ENCODE measurements at regions not wholly inside any gene's neighbourhood (a gene's known extent, or its start where the extent isn't known, plus 50 kb on each side); places are given as distances from the start of the nearest gene placed in this dataset.

DNA sequence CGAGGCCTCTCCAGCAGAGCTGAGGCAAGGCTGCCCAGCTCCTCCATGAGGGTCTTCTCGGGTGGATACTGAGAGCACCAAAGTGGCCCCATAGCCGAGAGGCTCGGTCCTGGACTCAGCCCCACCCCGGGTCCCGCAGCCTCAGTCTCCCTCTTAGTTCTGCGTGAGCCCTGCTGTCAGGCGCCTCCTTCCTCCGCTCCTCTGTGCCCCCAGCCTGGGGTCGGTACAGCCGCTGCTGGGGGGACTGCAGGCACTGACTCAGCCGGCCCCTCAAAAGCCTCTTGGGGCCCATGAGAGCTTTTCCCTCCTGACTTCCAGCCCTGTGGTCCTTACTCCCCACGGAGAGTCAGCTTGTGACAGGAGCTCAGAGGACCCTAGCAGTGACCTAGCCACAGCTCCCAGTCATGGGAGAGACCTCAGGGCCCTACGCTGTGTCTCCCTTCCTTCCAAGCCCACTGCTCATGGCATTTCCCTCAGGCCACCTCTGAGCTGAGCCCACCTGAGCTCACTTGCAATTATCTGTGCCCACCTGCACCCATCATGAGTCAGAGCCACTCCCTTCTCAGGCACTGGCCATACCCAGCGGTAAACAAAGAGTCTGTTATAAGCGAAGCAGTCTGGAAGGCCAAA is 295.0 kb upstream of the RTL1 start:
- Histone ChIP-seq H2BK15ac (ENCODE audit: low read depth, poor library complexity, severe bottlenecking) (no peak overlapping the region), H3K79me1 (replicated peaks; ENCODE audit: low read length, poor library complexity, severe bottlenecking) (no peaks in the 10 kb centered on the region), H3K4ac (ENCODE audit: low read depth in 1 of 2, low read length in 2 of 2) (no peak overlapping the region), H3K4me2 (ENCODE audit: low read length, poor library complexity, severe bottlenecking) (no peak overlapping the region), H2BK5ac (ENCODE audit: low read depth, low read length, poor library complexity, severe bottlenecking) (no peak overlapping the region), H3K27ac (ENCODE audit: low read length, poor library complexity, severe bottlenecking) (no peak overlapping the region), H2AK5ac (ENCODE audit: low read length, severe bottlenecking) (no peak overlapping the region), H2AFZ (ENCODE audit: low read depth, low read length) (no peak overlapping the region), H3K9ac (ENCODE audit: low read length) (no peak overlapping the region), H3K14ac (ENCODE audit: low read length in 2 of 2) (no peak overlapping the region), H3K27me3 (ENCODE audit: control insufficient read depth in 1 of 2, insufficient read depth in 1 of 2, low read length in 2 of 2) (peaks cover 16 to 31% of the 10 kb centered on the region in 2 experiments), H2BK12ac (ENCODE audit: low read length in 2 of 2) (no peak overlapping the region), H3K23ac (ENCODE audit: low read length in 2 of 2) (no peak overlapping the region), H3K4me1 (ENCODE audit: control insufficient read depth, insufficient read depth, low read depth, low read length) (no peaks in the 10 kb centered on the region), H4K91ac (ENCODE audit: low read length) (no peak overlapping the region), H3K36me3 (ENCODE audit: control insufficient read depth in 1 of 2, insufficient read depth in 2 of 2, low read depth in 1 of 2, low read length in 2 of 2) (no peaks in the 10 kb centered on the region), H3K18ac (ENCODE audit: low read depth in 1 of 2, low read length in 2 of 2) (no peak overlapping the region), H4K8ac (ENCODE audit: low read length) (no peak overlapping the region), H3K9me3 (ENCODE audit: control insufficient read depth, low read length) (peaks cover 3% of the 10 kb centered on the region), H3K4me3 (ENCODE audit: insufficient read depth in 1 of 2, low read depth in 1 of 2, low read length in 2 of 2) (no peak overlapping the region), H2BK120ac (ENCODE audit: low read depth, low read length) (no peak overlapping the region)
- WGBS: 89% methylated on average over 14 of the region's 16 CpGs
- no peak for DNase-seq

DNA sequence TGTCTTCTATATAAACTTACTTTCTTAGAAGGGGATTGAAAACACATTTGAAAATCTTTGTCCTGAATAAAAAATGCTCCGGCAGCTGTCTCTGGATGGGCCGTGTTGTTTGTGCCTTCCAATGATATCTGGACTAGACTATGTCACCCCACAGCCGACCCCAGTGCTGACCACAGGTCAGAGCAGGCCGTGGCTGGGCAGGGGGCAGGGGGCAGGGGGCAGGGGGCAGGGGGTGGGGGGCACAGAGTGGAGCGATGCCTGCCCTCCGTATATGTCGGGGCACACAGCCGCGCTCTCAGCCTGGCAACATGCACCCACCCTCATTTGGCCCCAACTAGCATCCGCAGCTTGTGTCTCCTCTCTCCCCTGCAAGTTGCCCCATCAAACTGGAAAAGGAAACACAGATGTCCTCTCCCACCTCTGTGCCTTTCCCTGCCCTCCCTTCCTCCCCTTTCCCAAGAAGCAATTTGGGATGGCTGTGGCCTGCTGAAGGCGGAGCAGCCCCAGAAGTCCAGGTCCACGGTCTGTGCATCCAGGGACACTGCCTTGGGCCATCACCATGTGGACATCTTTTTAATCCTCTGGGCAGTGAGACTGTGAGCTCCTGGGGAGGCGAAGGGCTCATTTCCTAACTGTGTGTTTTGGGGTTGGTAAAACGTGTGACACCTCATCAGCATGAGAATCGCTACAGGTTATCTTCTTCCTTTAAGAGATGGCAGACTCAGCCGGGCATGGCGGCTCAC is 295.7 kb upstream of the RTL1 start:
- Histone ChIP-seq H2BK12ac (ENCODE audit: low read length in 2 of 2) (no peak overlapping the region), H3K4me1 (ENCODE audit: control insufficient read depth, insufficient read depth, low read depth, low read length) (no peaks in the 10 kb centered on the region), H2AFZ (ENCODE audit: low read depth, low read length) (no peak overlapping the region), H2AK5ac (ENCODE audit: low read length, severe bottlenecking) (no peak overlapping the region), H4K8ac (ENCODE audit: low read length) (no peak overlapping the region), H3K36me3 (ENCODE audit: control insufficient read depth in 1 of 2, insufficient read depth in 2 of 2, low read depth in 1 of 2, low read length in 2 of 2) (no peaks in the 10 kb centered on the region), H3K4me3 (ENCODE audit: insufficient read depth in 1 of 2, low read depth in 1 of 2, low read length in 2 of 2) (no peak overlapping the region), H2BK15ac (ENCODE audit: low read depth, poor library complexity, severe bottlenecking) (no peak overlapping the region), H2BK5ac (ENCODE audit: low read depth, low read length, poor library complexity, severe bottlenecking) (no peak overlapping the region), H3K9me3 (ENCODE audit: control insufficient read depth, low read length) (peaks cover 9% of the 10 kb centered on the region), H3K14ac (ENCODE audit: low read length in 2 of 2) (no peak overlapping the region), H3K23ac (ENCODE audit: low read length in 2 of 2) (no peak overlapping the region), H3K27ac (ENCODE audit: low read length, poor library complexity, severe bottlenecking) (no peak overlapping the region), H4K91ac (ENCODE audit: low read length) (no peak overlapping the region), H3K79me1 (replicated peaks; ENCODE audit: low read length, poor library complexity, severe bottlenecking) (no peaks in the 10 kb centered on the region), H3K4ac (ENCODE audit: low read depth in 1 of 2, low read length in 2 of 2) (no peak overlapping the region), H3K18ac (ENCODE audit: low read depth in 1 of 2, low read length in 2 of 2) (no peak overlapping the region), H3K27me3 (ENCODE audit: control insufficient read depth in 1 of 2, insufficient read depth in 1 of 2, low read length in 2 of 2) (peaks cover 9 to 28% of the 10 kb centered on the region in 2 experiments), H3K4me2 (ENCODE audit: low read length, poor library complexity, severe bottlenecking) (no peak overlapping the region), H2BK120ac (ENCODE audit: low read depth, low read length) (no peak overlapping the region), H3K9ac (ENCODE audit: low read length) (no peak overlapping the region)
- no peak for DNase-seq
- 81% methylated on average over 15 of the region's 17 CpGs for WGBS

DNA sequence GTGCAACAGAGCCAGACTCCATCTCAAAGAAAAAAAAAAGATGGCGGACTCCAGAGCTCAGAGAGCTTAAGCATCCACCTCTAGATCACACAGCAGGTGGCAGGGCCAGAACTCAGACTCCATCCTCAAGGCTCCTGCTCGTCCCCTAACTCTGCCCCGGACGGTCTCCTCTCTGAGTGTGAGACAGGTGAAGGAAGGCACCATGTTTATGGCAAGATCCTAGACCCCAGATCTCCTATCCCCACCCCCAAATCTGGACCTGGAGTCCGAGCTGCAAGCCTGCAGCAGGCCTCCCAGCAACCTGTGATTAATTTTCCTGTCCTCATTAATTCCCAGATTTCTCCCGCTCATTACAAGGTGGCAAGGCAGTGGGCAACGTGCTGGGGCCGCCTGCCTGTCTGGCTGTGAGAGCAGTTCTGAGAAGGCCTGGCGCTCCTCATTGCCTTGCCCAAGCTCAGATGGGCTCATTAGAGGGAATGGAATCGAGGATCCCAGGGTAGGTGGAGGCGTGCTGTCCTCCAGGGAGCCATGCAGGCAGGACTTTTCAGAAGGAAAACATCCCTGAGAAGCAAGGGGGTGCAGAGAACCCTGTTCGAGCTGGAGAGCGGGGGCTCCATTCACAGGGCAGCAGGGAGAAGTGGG is 296.6 kb upstream of the RTL1 start:
- H3K4me1 ChIP-seq (ENCODE audit: control insufficient read depth, insufficient read depth, low read depth, low read length): no peaks in the 10 kb centered on the region
- no peak overlapping the region for H4K8ac ChIP-seq (ENCODE audit: low read length)
- H2BK5ac ChIP-seq (ENCODE audit: low read depth, low read length, poor library complexity, severe bottlenecking): no peak overlapping the region
- no peak overlapping the region for H3K18ac ChIP-seq (ENCODE audit: low read depth in 1 of 2, low read length in 2 of 2)
- H2AK5ac ChIP-seq (ENCODE audit: low read length, severe bottlenecking): no peak overlapping the region
- H3K4ac ChIP-seq (ENCODE audit: low read depth in 1 of 2, low read length in 2 of 2): no peak overlapping the region
- peaks cover 4 to 19% of the 10 kb centered on the region in 2 experiments for H3K27me3 ChIP-seq (ENCODE audit: control insufficient read depth in 1 of 2, insufficient read depth in 1 of 2, low read length in 2 of 2)
- H3K23ac ChIP-seq (ENCODE audit: low read length in 2 of 2): no peak overlapping the region
- no peak overlapping the region for H2AFZ ChIP-seq (ENCODE audit: low read depth, low read length)
- H2BK15ac ChIP-seq (ENCODE audit: low read depth, poor library complexity, severe bottlenecking): no peak overlapping the region
- no peak overlapping the region for H3K4me3 ChIP-seq (ENCODE audit: insufficient read depth in 1 of 2, low read depth in 1 of 2, low read length in 2 of 2)
- H4K91ac ChIP-seq (ENCODE audit: low read length): no peak overlapping the region
- H3K27ac ChIP-seq (ENCODE audit: low read length, poor library complexity, severe bottlenecking): no peak overlapping the region
- H3K36me3 ChIP-seq (ENCODE audit: control insufficient read depth in 1 of 2, insufficient read depth in 2 of 2, low read depth in 1 of 2, low read length in 2 of 2): no peaks in the 10 kb centered on the region
- peaks cover 13% of the 10 kb centered on the region for H3K9me3 ChIP-seq (ENCODE audit: control insufficient read depth, low read length)
- 85% methylated on average over 12 of the region's 13 CpGs for WGBS
- no peak overlapping the region for H3K9ac ChIP-seq (ENCODE audit: low read length)
- no peak overlapping the region for H2BK120ac ChIP-seq (ENCODE audit: low read depth, low read length)
- no peak overlapping the region for H2BK12ac ChIP-seq (ENCODE audit: low read length in 2 of 2)
- DNase-seq: no peak
- H3K14ac ChIP-seq (ENCODE audit: low read length in 2 of 2): no peak overlapping the region
- no peaks in the 10 kb centered on the region for H3K79me1 ChIP-seq (replicated peaks; ENCODE audit: low read length, poor library complexity, severe bottlenecking)
- H3K4me2 ChIP-seq (ENCODE audit: low read length, poor library complexity, severe bottlenecking): no peak overlapping the region
